HL-60 (cell line): ENCODE measurements at regions not wholly inside any gene's neighbourhood (a gene's known extent, or its start where the extent isn't known, plus 50 kb on each side); places are given as distances from the start of the nearest gene placed in this dataset.

Source experiments
- DNase-seq, 2 experiments: peaks; one replicate each; pipeline ENCODE4 v3.0.0-alpha.2; 2010 to 2020; ENCODE audit warnings: low read depth in 1 of 2, low spot score in 1 of 2
- H3K27ac ChIP-seq: fragments of 250-450 bp; sonication (Bioruptor Pico); replicated peaks from 2 replicates; pipeline ENCODE4 v1.5.1; 2020; ENCODE audit warnings: mild to moderate bottlenecking, moderate library complexity
- H3K27me3 ChIP-seq: fragments of 250-450 bp; sonication (Bioruptor Pico); 2 replicates; pipeline ENCODE4 v1.5.1; 2021; ENCODE audit warnings: mild to moderate bottlenecking, moderate library complexity; ENCODE audit not compliant: insufficient read depth, poor library complexity, severe bottlenecking
- H3K4me3 ChIP-seq: replicated peaks from 2 replicates; pipeline ENCODE4 v1.5.1; 2011; ENCODE audit warnings: mild to moderate bottlenecking, control low read depth, low read length; ENCODE audit not compliant: insufficient read depth
- CTCF ChIP-seq: IDR thresholded peaks from one replicate; pipeline ENCODE4 v1.5.1; 2011; ENCODE audit warnings: low read length, control low read depth, inconsistent platforms; ENCODE audit not compliant: insufficient read depth
- GABPA ChIP-seq: IDR thresholded peaks from 2 replicates; pipeline ENCODE4 v1.6.1; 2012; ENCODE audit warnings: low read depth
- POLR2AphosphoS5 ChIP-seq: IDR thresholded peaks from 2 replicates; pipeline ENCODE4 v1.6.1; 2012; ENCODE audit warnings: low read depth
- REST ChIP-seq: IDR thresholded peaks from 2 replicates; pipeline ENCODE4 v1.6.1; 2012; ENCODE audit warnings: low read depth; ENCODE audit not compliant: insufficient replicate concordance
- SPI1 ChIP-seq: IDR thresholded peaks from 2 replicates; pipeline ENCODE4 v1.6.1; 2012; ENCODE audit warnings: low read depth, mild to moderate bottlenecking, borderline replicate concordance

- TF ChIP-seq CTCF = no peak
- no peak for TF ChIP-seq POLR2AphosphoS5
- no peak for TF ChIP-seq REST
- no peak for TF ChIP-seq SPI1
- TF ChIP-seq GABPA = no peak
- Histone ChIP-seq H3K27me3 (no peaks in the 10 kb centered on the region), H3K4me3 (no peak overlapping the region), H3K27ac (no peak overlapping the region)
- no peak for DNase-seq
Observed at GRCh38 chr17:79440251-79440650, 170.6 kb downstream of the RBFOX3 start.

GRCh38 chr17:79439493-79439892, 171.4 kb downstream of the RBFOX3 start:
- no peak for TF ChIP-seq GABPA
- no peak for TF ChIP-seq SPI1
- no peak for TF ChIP-seq REST
- TF ChIP-seq POLR2AphosphoS5 = no peak
- TF ChIP-seq CTCF = no peak

GRCh38 chr17:79438546-79439334, 172.1 kb downstream of the RBFOX3 start:
- TF ChIP-seq POLR2AphosphoS5 = no peak
- no peak for TF ChIP-seq REST
- no peak for TF ChIP-seq CTCF
- no peak for TF ChIP-seq SPI1
- TF ChIP-seq GABPA = no peak
- no peak for DNase-seq
- H3K27me3 ChIP-seq = no peaks in the 10 kb centered on the region
- no peak overlapping the region for H3K27ac ChIP-seq
- no peak overlapping the region for H3K4me3 ChIP-seq

More at GRCh38 chr17:79439493-79439892, 171.4 kb downstream of the RBFOX3 start:
- H3K27me3 ChIP-seq = no peaks in the 10 kb centered on the region
- DNase-seq = no peak
- no peak overlapping the region for H3K4me3 ChIP-seq
- H3K27ac ChIP-seq = no peak overlapping the region
